Endodermal cell (in vitro differentiated cells): ENCODE measurements at regions not wholly inside any gene's neighbourhood (a gene's known extent, or its start where the extent isn't known, plus 50 kb on each side); places are given as distances from the start of the nearest gene placed in this dataset.

Source experiments
- DNase-seq: peaks from one replicate; pipeline ENCODE4 v3.0.0-alpha.2; 2017
- H3K27ac ChIP-seq: 2 replicates; pipeline ENCODE4 v1.5.1; 2013; ENCODE audit warnings: mild to moderate bottlenecking, low read depth, low read length, moderate library complexity
- H3K27me3 ChIP-seq: 2 replicates; pipeline ENCODE4 v1.6.1; 2013; ENCODE audit warnings: mild to moderate bottlenecking, low read length, moderate library complexity; ENCODE audit not compliant: insufficient read depth, control insufficient read depth, poor library complexity, severe bottlenecking
- H3K36me3 ChIP-seq: 2 replicates; pipeline ENCODE4 v1.7.0; 2013; ENCODE audit warnings: mild to moderate bottlenecking, low read length, moderate library complexity; ENCODE audit not compliant: control insufficient read depth, insufficient read depth
- H3K4me1 ChIP-seq: one replicate; pipeline ENCODE4 v1.7.0; 2013; ENCODE audit warnings: low read length; ENCODE audit not compliant: control insufficient read depth, insufficient read depth
- H3K4me3 ChIP-seq: 2 replicates; pipeline ENCODE4 v1.5.1; 2013; ENCODE audit warnings: mild to moderate bottlenecking, low read length, moderate library complexity
- H3K9ac ChIP-seq: 2 replicates; pipeline ENCODE4 v1.6.1; 2013; ENCODE audit warnings: mild to moderate bottlenecking, low read length, moderate library complexity; ENCODE audit not compliant: poor library complexity, severe bottlenecking; ENCODE audit errors: extremely low read depth
- H3K9me3 ChIP-seq: 2 replicates; pipeline ENCODE4 v1.6.1; 2013; ENCODE audit warnings: mild to moderate bottlenecking, low read length, moderate library complexity; ENCODE audit not compliant: control insufficient read depth
- H3K27ac Mint-ChIP-seq: 2 replicates; pipeline ENCODE4 v1.8.0; 2020; ENCODE audit warnings: mixed read lengths
- H3K27me3 Mint-ChIP-seq: 2 replicates; pipeline ENCODE4 v1.8.0; 2021; ENCODE audit warnings: mild to moderate bottlenecking, mixed read lengths; ENCODE audit not compliant: insufficient read depth
- H3K36me3 Mint-ChIP-seq: 2 replicates; pipeline ENCODE4 v1.8.0; 2020; ENCODE audit warnings: low read depth, mixed read lengths
- H3K4me1 Mint-ChIP-seq: 2 replicates; pipeline ENCODE4 v1.8.0; 2020; ENCODE audit warnings: mixed read lengths
- H3K4me3 Mint-ChIP-seq: 2 replicates; pipeline ENCODE4 v1.8.0; 2020; ENCODE audit warnings: mild to moderate bottlenecking, moderate library complexity, mixed read lengths
- H3K9me3 Mint-ChIP-seq: 2 replicates; pipeline ENCODE4 v1.8.0; 2020; ENCODE audit warnings: mild to moderate bottlenecking, mixed read lengths
- CTCF ChIP-seq: fragments of 200-600 bp; sonication (generic); conservative IDR thresholded peaks from 2 replicates; pipeline ENCODE4 v1.5.0; 2021; ENCODE audit warnings: antibody characterized with exemption, mild to moderate bottlenecking
- WGBS, 2 experiments: methylation state at CpG; one replicate each; pipeline versions ENCODE4 v1.1.5 to v1.1.7; 2013; ENCODE audit warnings: missing lambda C conversion rate in 2 of 2, mixed read lengths in 1 of 2; ENCODE audit not compliant: insufficient coverage in 1 of 2, insufficient read length in 1 of 2; 5-methylcytosine and 5-hydroxymethylcytosine counted together

GRCh38 chr1:38308780-38309179 lies 262.2 kb upstream of the POU3F1 start:
- H3K9me3 Mint-ChIP-seq, result peaks cover 15% of the 10 kb centered on the region
- peaks cover 8% of the 10 kb centered on the region for H3K4me1 Mint-ChIP-seq

GRCh38 chr1:38305666-38306065 lies 259.1 kb upstream of the POU3F1 start:
- no peak for DNase-seq

More at GRCh38 chr1:38308780-38309179, 262.2 kb upstream of the POU3F1 start:
- no peak for TF ChIP-seq CTCF
- Histone ChIP-seq H3K4me3 (no peak overlapping the region), H3K27ac (no peak overlapping the region), H3K27me3 (no peaks in the 10 kb centered on the region), H3K9ac (no peak overlapping the region), H3K36me3 (no peaks in the 10 kb centered on the region), H3K9me3 (no peaks in the 10 kb centered on the region), H3K4me1 (no peaks in the 10 kb centered on the region)
- Mint-ChIP-seq H3K36me3 (peaks cover 10% of the 10 kb centered on the region), H3K27ac (no peak overlapping the region), H3K4me3 (no peak overlapping the region), H3K27me3 (no peaks in the 10 kb centered on the region)
- no peak for DNase-seq
- WGBS, 2 experiments, result 78 to 89% methylated on average over 2 of the region's 2 CpGs

GRCh38 chr1:38303843-38304242 lies 257.2 kb upstream of the POU3F1 start:
- no peak overlapping the region for H3K27ac ChIP-seq
- no peaks in the 10 kb centered on the region for H3K36me3 ChIP-seq
- peaks cover 3% of the 10 kb centered on the region for H3K4me1 Mint-ChIP-seq
- H3K27me3 ChIP-seq, result no peaks in the 10 kb centered on the region
- H3K27me3 Mint-ChIP-seq, result no peaks in the 10 kb centered on the region
- 100% methylated on average over 1 of the region's 1 CpG for WGBS, 2 experiments
- H3K9me3 ChIP-seq, result no peaks in the 10 kb centered on the region
- no peak overlapping the region for H3K27ac Mint-ChIP-seq
- no peak overlapping the region for H3K4me3 ChIP-seq
- TF ChIP-seq CTCF, result no peak
- no peaks in the 10 kb centered on the region for H3K36me3 Mint-ChIP-seq
- H3K4me1 ChIP-seq, result no peaks in the 10 kb centered on the region
- no peak for DNase-seq
- H3K9me3 Mint-ChIP-seq, result no peaks in the 10 kb centered on the region
- H3K4me3 Mint-ChIP-seq, result no peak overlapping the region
- H3K9ac ChIP-seq, result no peak overlapping the region

More at GRCh38 chr1:38305666-38306065, 259.1 kb upstream of the POU3F1 start:
- no peaks in the 10 kb centered on the region for H3K4me1 ChIP-seq
- no peaks in the 10 kb centered on the region for H3K27me3 ChIP-seq
- peaks cover 4% of the 10 kb centered on the region for H3K9me3 Mint-ChIP-seq
- TF ChIP-seq CTCF, result no peak
- no peaks in the 10 kb centered on the region for H3K36me3 ChIP-seq
- H3K9me3 ChIP-seq, result no peaks in the 10 kb centered on the region
- H3K36me3 Mint-ChIP-seq, result peaks cover 8% of the 10 kb centered on the region
- H3K4me3 ChIP-seq, result no peak overlapping the region
- H3K27ac ChIP-seq, result no peak overlapping the region
- no peaks in the 10 kb centered on the region for H3K27me3 Mint-ChIP-seq
- peaks cover 8% of the 10 kb centered on the region for H3K4me1 Mint-ChIP-seq
- 95 to 100% methylated on average over 1 of the region's 1 CpG for WGBS, 2 experiments
- no peak overlapping the region for H3K9ac ChIP-seq
- H3K4me3 Mint-ChIP-seq, result no peak overlapping the region
- H3K27ac Mint-ChIP-seq, result no peak overlapping the region
